Mesenteric fat pad (tissue), 1 donor: ENCODE measurements at regions not wholly inside any gene's neighbourhood (a gene's known extent, or its start where the extent isn't known, plus 50 kb on each side); places are given as distances from the start of the nearest gene placed in this dataset.
"Not testable (repeated sequence)": the region's sequence is repeated elsewhere in the genome, so short reads cannot be mapped to it uniquely, and the experiment has no call there.

Source experiments
- DNase-seq: peaks from one replicate; pipeline ENCODE4 v3.0.0-alpha.2; 2020; ENCODE audit warnings: low spot score
- donor health status: DM: yes; HTN: yes; CAD: no.

GRCh38 chr4:189563751-189564150 lies 376.9 kb upstream of the FRG1 start:
- DNase-seq = not testable (repeated sequence)

GRCh38 chr4:189566271-189566670 lies 374.4 kb upstream of the FRG1 start:
- not testable (repeated sequence) for DNase-seq

- not testable (repeated sequence) for DNase-seq
Measured at GRCh38 chr4:189566900-189567299, 373.8 kb upstream of the FRG1 start.

GRCh38 chr4:189579645-189580044 lies 361.0 kb upstream of the FRG1 start:
- DNase-seq = not testable (repeated sequence)

GRCh38 chr4:189586908-189587632 lies 353.6 kb upstream of the FRG1 start:
- not testable (repeated sequence) for DNase-seq

GRCh38 chr4:189589201-189589600 lies 351.5 kb upstream of the FRG1 start:
- DNase-seq = not testable (repeated sequence)

- no peak for DNase-seq
Measured at GRCh38 chr4:189592890-189593289, 347.8 kb upstream of the FRG1 start.

GRCh38 chr4:189597341-189597740 lies 343.3 kb upstream of the FRG1 start:
- DNase-seq = no peak

GRCh38 chr4:189600264-189600663 lies 340.4 kb upstream of the FRG1 start:
- DNase-seq = no peak

- no peak for DNase-seq
Measured at GRCh38 chr4:189600718-189601435, 339.8 kb upstream of the FRG1 start.

- not testable (repeated sequence) for DNase-seq
Measured at GRCh38 chr4:189602827-189603226, 337.8 kb upstream of the FRG1 start.

GRCh38 chr4:189610571-189610970 lies 330.1 kb upstream of the FRG1 start:
- DNase-seq = not testable (repeated sequence)

GRCh38 chr4:189613207-189613606 lies 327.5 kb upstream of the FRG1 start:
- DNase-seq = no peak

GRCh38 chr4:189615217-189615663 lies 325.4 kb upstream of the FRG1 start:
- DNase-seq = no peak

GRCh38 chr4:189617741-189618140 lies 322.9 kb upstream of the FRG1 start:
- DNase-seq = not testable (repeated sequence)

GRCh38 chr4:189619441-189620250 lies 321.0 kb upstream of the FRG1 start:
- DNase-seq = not testable (repeated sequence)

GRCh38 chr4:189622574-189622973 lies 318.1 kb upstream of the FRG1 start:
- not testable (repeated sequence) for DNase-seq

- DNase-seq = not testable (repeated sequence)
Measured at GRCh38 chr4:189627041-189627440, 313.6 kb upstream of the FRG1 start.

- DNase-seq = not testable (repeated sequence)
Measured at GRCh38 chr4:189629733-189630132, 310.9 kb upstream of the FRG1 start.

GRCh38 chr4:189630913-189631567 lies 309.6 kb upstream of the FRG1 start:
- not testable (repeated sequence) for DNase-seq

- DNase-seq = not testable (repeated sequence)
Measured at GRCh38 chr4:189631568-189631916, 309.1 kb upstream of the FRG1 start.
